IPS DF 4.7 (cell line): ENCODE measurements at regions not wholly inside any gene's neighbourhood (a gene's known extent, or its start where the extent isn't known, plus 50 kb on each side); places are given as distances from the start of the nearest gene placed in this dataset.

Experiments used
- DNase-seq: peaks from one replicate; pipeline ENCODE4 v3.0.0-alpha.2; 2013; ENCODE audit warnings: low spot score; ENCODE audit errors: extremely low read depth

DNA sequence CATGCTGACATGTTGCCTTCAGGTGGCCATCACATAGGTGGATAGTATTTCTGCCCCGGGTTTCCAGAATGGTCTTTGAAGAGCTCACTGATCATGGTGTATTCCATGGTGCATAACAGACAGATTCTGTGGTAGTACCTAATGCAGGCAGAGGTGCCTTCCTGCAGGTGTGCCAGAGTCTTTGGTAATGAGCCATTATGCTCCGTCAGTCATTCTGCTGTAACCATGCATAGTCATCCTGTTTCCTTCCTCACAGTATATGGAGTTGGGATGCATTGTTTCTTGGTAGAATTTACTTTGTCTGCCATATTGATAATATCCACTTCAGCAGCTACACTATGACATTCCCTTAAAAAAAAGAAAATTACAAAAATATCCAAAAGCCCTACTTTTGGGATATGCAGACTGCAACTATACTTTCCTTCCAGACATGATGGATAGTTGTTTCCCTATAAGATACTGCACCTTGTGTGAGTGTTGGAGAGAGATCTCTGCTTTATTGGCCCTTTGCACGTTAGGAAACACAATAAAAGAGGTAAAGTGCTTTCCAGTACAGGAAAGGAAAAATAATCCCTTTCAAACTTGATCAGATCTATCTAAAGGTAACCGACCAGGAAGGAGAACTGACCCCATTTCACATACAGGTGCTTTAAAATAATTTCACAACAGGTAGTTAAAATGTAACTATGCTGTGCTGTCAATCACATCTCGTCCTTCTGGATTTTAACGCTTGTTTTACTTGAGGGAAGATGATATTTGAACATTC, 537.5 kb upstream of the WWC1 start:
- DNase-seq = no peak

- DNase-seq = no peak
Measured at GRCh38 chr5:167754501-167755021, 536.9 kb upstream of the WWC1 start.

GRCh38 chr5:167755420-167755819, 536.0 kb upstream of the WWC1 start:
- DNase-seq = no peak

GRCh38 chr5:167759057-167759821, 532.2 kb upstream of the WWC1 start:
- DNase-seq = no peak

DNA sequence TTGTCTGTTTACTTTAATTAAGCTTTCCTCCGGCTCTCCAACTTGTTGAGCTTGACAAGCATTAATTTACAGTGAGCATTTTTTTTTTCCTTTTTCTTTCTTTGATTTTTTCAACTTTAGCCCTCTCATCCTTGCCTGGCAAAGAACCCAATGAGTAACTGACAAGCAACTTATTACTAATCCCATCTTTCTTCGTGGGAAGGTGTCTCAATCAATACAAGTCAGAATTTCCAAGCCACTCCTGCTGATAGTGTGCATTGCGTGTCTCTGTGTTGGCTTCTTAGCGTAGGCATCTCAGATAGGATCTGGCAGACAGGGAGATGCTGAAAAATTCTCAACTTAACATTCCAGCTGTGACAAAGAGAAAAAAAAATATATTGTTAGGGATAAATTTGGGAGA, 527.7 kb upstream of the WWC1 start:
- no peak for DNase-seq

GRCh38 chr5:167764641-167765289, 526.7 kb upstream of the WWC1 start:
- DNase-seq = no peak

DNA sequence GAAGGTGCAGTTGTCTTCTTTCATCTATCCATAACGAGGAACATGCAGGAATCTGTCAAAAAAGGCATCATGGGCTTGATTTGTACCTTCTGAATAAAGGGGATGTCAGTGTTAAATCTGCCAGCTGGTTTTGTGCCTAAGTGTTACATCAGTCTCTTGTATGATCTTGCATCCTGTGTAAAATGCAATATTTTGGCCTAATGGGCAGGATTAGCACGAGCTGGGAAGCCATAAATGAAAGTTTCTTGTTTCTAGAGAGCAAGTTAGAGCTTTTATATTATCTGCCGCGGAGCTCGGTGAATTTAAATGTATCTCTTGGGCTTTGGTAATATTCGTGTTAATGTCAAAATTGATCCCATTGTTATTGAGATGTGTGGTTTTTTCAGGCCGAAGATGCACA, 526.1 kb upstream of the WWC1 start:
- no peak for DNase-seq

DNA sequence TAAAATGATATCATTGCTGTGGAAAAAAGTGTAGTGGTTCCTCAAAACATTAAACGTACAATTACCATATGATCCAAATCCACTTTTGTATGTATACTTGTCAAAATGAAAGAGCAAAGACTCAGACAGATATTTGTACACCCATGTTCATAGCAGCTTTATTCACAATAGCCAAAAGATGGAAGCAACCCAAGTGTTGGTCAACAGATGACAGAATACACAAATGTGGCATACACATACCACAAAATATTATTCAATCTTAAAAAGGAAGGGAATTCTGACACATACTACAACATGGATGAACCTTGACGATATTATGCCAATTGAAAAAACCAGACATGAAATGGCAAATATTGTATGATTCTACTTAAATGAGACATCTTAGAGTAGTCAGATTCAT, 524.5 kb upstream of the WWC1 start:
- DNase-seq = no peak

DNA sequence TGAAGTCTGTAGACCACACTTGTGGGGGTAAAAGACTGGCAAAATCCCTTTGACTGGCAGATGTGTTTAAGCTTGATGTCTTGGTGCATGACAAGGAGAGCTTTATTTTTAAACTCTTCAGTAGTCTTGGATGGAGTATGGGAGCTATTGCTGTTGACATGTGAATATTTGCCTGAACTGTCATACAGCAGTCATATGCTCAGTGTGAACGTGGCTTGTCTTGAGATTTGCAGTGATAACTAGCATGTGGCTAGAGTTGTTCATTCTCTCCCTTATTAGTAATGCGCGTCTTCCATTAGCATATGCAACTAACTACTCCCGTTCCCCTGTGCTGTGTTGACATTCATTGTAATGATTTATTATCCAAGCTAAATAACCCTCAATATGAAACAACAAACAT, 523.6 kb upstream of the WWC1 start:
- DNase-seq = no peak

DNA sequence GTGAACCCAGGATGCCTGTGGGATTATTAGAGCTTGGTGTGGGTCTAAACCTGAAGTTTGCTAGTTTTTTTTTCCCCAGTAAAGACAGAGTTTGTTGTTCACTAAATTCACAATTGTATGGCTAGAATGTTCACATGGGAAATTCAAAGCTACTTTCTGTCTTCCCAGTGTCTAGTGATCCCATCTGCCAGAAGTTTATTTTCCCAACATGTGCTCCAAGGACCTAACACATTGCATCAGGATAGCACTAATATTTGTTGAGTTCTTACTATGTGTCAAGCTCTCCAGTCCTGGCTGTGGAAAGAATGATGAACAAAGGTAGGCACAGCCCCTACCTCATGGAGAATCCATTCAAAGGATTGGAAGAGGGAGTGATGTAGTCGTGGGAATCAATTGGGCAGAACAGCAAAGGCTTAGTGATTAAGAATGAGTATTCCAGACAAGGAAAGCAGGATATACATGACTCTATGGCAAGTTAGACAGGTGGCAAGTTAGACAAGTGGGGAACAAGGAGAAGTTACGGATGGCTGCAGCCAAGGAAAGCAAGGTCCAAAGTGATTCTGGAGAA, 521.5 kb upstream of the WWC1 start:
- no peak for DNase-seq

DNA sequence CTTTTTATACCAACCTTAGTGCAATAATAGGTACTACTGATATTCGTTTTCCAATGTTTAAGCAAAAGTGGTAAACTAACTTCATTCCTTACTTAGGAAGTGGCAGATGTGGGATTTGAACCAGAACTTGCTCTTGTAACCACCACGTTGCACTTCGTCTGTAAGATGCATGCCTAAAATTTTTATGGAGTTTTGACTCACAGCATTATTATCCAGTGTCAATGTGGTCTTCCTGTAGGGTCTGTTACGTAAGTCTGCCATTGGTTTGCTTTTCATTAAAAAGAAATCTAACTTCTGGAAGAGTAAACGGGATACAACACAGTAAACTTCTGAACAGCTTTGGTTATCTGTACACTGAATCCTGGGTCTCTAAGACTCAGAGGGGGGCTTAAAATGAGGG, 521.0 kb upstream of the WWC1 start:
- DNase-seq = no peak

- DNase-seq = no peak
Measured at GRCh38 chr5:167771571-167771970, 519.9 kb upstream of the WWC1 start.

DNA sequence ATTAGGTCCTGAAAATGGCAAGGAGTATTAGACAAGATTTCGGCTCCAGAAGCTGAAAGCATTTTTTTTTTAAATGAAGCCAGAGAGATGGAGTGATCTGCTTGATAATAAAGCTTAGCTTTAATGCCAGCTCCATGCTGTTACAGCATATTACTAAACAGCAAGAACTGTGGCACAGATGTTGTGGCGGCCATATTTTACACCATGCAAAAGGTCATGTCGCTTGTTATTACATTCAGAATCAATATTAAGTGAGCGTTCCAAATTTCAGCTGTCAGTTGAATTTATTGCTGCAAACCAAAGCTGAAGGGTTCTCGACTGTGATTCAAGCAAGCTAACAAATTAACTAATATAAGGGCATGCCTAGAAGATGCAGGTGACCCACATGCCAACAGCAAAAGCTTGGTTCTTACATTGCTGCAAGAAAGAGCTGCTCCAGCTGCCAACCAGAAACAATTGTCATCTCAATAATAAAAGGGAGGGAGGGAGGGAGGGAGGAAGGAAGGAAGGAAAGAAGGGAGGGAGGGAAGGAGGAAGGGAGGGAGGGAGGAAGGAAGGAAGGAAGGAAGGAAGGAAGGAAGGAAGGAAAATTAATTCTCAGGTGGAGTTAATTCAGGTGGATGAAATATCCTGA, 517.7 kb upstream of the WWC1 start:
- no peak for DNase-seq

- no peak for DNase-seq
Measured at GRCh38 chr5:167777746-167778145, 513.7 kb upstream of the WWC1 start.

- DNase-seq = no peak
Measured at GRCh38 chr5:167778228-167778627, 513.2 kb upstream of the WWC1 start.

GRCh38 chr5:167779644-167780043, 511.8 kb upstream of the WWC1 start:
- DNase-seq = no peak

DNA sequence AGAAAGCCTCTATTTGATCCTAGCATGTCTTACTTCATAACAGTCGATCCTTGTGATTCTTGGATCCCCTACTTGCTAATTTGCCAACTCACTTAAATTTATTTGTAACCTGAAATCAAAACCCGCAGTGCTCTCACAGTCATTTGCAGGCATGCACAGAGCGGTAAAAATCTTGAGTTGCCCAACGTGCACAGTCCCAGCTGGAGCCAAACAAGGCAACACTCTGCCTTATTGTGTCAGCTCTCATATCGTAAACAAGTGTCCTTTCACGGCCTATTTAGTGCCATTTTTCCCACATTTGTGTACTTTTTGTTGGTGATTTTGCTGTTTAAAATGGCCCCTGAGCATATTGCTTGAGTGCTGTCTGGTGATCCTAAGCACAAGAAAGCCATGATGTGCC, 511.3 kb upstream of the WWC1 start:
- DNase-seq = no peak

DNA sequence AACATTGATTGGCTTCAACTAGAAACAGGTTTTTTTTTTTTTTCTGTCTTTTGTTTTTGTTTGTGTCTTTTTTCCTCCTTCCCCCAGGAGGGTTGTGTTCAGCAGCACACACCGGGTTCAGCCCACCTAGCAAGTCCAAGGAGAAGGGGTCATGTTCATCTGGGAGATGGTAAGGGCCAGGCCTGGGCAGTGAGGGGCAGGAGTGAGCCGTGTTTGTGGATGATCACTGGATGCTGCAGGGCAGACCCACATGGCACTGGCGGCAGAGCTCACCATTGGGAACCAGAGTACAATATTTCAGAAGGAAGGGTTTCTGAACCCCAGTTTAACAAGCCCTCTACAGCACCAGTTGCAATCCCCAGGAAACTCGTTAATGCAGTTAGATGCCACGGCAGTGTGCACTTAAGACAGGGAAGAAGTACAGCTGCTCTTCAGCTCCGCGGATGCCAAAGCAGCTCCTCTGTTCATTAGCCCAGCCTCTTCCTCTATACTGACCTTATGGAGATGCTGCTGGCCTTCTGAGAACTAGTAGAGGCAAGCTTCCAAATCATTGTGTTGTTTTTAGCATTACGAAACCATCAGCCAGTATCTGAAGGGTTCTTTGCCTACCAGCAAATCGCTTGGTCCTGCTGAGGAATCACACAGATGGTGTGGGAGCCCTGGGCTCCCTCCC, 508.2 kb upstream of the WWC1 start:
- no peak for DNase-seq

GRCh38 chr5:167785106-167785505, 506.3 kb upstream of the WWC1 start:
- DNase-seq = no peak

DNA sequence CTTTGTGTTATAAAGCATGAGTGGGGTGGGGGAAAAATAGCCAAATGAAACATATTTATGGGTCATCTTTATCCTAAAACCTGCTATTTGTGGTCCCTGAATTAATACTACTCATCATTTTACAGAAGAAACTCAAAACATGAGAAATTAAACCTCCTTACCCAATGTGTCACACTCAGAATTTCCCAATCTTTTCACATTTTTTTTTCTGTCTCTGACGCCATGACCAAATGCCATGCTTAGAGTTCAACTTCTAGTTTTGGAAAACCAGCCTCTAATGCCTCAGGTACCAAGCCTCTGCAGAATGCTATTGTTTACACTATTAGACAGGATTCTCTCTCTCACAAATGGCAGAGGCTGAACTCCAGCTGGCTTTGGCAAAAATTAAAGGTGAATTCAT, 505.5 kb upstream of the WWC1 start:
- DNase-seq = no peak
